Body of pancreas (tissue), 4 donors: ENCODE measurements at regions not wholly inside any gene's neighbourhood (a gene's known extent, or its start where the extent isn't known, plus 50 kb on each side); places are given as distances from the start of the nearest gene placed in this dataset.

Source experiments
- ATAC-seq: fragments of 150-250 bp; one replicate; pipeline ENCODE4 v1.9.1; 2016
- DNase-seq, 4 donors: peaks; one replicate each; pipeline ENCODE4 v3.0.0-alpha.2; 2019
- H3K27ac ChIP-seq, 4 donors: fragments of 200-600 bp; sonication (generic); 1 replicate in 3 of 4; 2 replicates in 1 of 4; pipeline versions ENCODE4 v1.5.1 to v1.6.1; 2016 to 2019; ENCODE audit warnings: mild to moderate bottlenecking in 1 of 4, mixed read lengths in 1 of 4, moderate library complexity in 1 of 4
- H3K27me3 ChIP-seq, 2 donors: fragments of 200-600 bp; sonication (generic); one replicate each; pipeline ENCODE4 v1.6.0; 2016; ENCODE audit warnings: mild to moderate bottlenecking in 1 of 2
- H3K36me3 ChIP-seq, 2 donors: fragments of 200-600 bp; sonication (generic); replicated peaks in 1 of 2; 2 replicates each; pipeline ENCODE4 v1.5.1; 2016; ENCODE audit warnings: low read depth in 2 of 2; ENCODE audit not compliant: insufficient read depth in 1 of 2
- H3K4me1 ChIP-seq: fragments of 200-600 bp; sonication (generic); one replicate; pipeline ENCODE4 v1.6.0; 2016
- H3K4me3 ChIP-seq, 2 donors: fragments of 200-600 bp; sonication (generic); 1 replicate in 1 of 2; 2 replicates in 1 of 2; pipeline ENCODE4 v1.5.1; 2016 to 2019
- H3K9me3 ChIP-seq, 3 donors: fragments of 200-600 bp; sonication (generic); 1 replicate in 2 of 3; 2 replicates in 1 of 3; pipeline ENCODE4 v1.5.1; 2016
- CTCF ChIP-seq, 7 experiments: fragments of 450-650 bp in 4 of 7; fragments of 200-600 bp in 3 of 7; sonication (generic) in 3 of 7; IDR thresholded peaks; one replicate each; pipeline ENCODE4 v1.5.1; 2016 to 2019; ENCODE audit warnings: antibody characterized with exemption in 7 of 7
- POLR2A ChIP-seq, 3 donors: fragments of 450-650 bp; IDR thresholded peaks; one replicate each; pipeline ENCODE4 v1.6.1; 2016; ENCODE audit warnings: antibody characterized with exemption in 3 of 3, mild to moderate bottlenecking in 2 of 3
- WGBS, 2 donors: methylation state at CpG; one replicate each; pipeline ENCODE4 v1.1.5; 2017; 5-methylcytosine and 5-hydroxymethylcytosine counted together
- intact Hi-C: fragments of 100-400 bp; cut with DNase I; formaldehyde crosslinking; loops from one replicate; pipeline ENCODE4 v1.15.1; 2023

GRCh38 chr3:168333410-168333935, 237.7 kb upstream of the GOLIM4 start:
- no peak for ATAC-seq
- no peaks in the 10 kb centered on the region for H3K27me3 ChIP-seq
- no peaks in the 10 kb centered on the region for H3K9me3 ChIP-seq
- H3K4me1 ChIP-seq, result no peaks in the 10 kb centered on the region
- H3K36me3 ChIP-seq, result no peaks in the 10 kb centered on the region
- TF ChIP-seq POLR2A (IDR thresholded peaks at IDR 0.05) (no peak), CTCF (IDR thresholded peaks at IDR 0.05) (no peak)
- intact Hi-C loops, result no loop called here
- H3K27ac ChIP-seq, result no peak overlapping the region
- DNase-seq, result no peak
- H3K4me3 ChIP-seq, result no peak overlapping the region

DNA sequence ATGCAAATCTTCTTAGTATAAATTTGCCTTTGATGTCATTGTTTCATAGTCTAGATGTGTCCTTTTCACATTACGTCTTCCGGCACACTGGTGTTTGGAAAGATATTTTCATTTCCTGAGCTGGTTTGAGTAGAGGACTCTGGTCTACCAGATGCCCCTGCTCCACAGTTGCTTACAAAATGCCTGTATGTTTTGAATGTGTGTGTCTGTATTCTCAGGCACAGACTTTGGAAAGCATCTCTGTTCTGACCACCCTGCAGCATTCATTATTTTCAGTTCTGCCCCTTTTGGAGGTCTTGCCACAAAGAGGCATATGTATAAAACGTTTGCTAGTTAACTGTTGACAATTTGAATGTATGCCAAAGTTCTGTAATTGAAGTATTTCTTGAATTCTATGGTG, 236.0 kb upstream of the GOLIM4 start:
- TF ChIP-seq POLR2A (IDR thresholded peaks at IDR 0.05), result no peak
- no peak for TF ChIP-seq CTCF (IDR thresholded peaks at IDR 0.05)
- Histone ChIP-seq H3K36me3 (no peaks in the 10 kb centered on the region), H3K27ac (no peak overlapping the region), H3K27me3 (no peaks in the 10 kb centered on the region), H3K4me1 (no peaks in the 10 kb centered on the region), H3K4me3 (no peak overlapping the region), H3K9me3 (no peaks in the 10 kb centered on the region)
- WGBS, 2 donors, result 55 to 63% methylated on average over 3 of the region's 3 CpGs
- DNase-seq, result no peak
- intact Hi-C loops, result no loop called here
- no peak for ATAC-seq

DNA sequence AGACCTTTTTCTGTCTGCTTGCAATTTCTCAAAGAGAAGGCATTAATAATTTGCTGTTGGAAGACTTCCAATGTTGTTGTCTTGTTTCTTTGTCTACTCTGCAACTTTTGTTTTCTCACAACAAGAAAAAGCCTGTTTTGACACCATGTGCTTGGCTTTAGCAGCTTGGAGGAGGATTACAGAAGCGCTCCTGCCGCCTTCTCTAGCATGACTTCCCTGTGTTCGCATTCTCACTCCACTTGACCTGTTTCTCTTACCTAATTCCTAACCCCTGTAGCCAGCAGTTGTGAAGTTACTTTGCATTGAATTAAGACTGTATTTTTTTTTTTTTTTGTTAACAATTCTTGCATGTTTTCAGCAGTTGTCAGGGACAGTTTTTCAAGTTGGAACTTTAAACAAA, 235.3 kb upstream of the GOLIM4 start:
- DNase-seq (no peak), ATAC-seq (no peak)
- intact Hi-C loops, result no loop called here
- Histone ChIP-seq H3K4me1 (no peaks in the 10 kb centered on the region), H3K27me3 (no peaks in the 10 kb centered on the region), H3K27ac (no peak overlapping the region), H3K9me3 (no peaks in the 10 kb centered on the region), H3K36me3 (no peaks in the 10 kb centered on the region), H3K4me3 (no peak overlapping the region)
- TF ChIP-seq CTCF (IDR thresholded peaks at IDR 0.05), result no peak
- TF ChIP-seq POLR2A (IDR thresholded peaks at IDR 0.05), result no peak
- WGBS, 2 donors, result 92 to 96% methylated on average over 3 of the region's 3 CpGs

DNA sequence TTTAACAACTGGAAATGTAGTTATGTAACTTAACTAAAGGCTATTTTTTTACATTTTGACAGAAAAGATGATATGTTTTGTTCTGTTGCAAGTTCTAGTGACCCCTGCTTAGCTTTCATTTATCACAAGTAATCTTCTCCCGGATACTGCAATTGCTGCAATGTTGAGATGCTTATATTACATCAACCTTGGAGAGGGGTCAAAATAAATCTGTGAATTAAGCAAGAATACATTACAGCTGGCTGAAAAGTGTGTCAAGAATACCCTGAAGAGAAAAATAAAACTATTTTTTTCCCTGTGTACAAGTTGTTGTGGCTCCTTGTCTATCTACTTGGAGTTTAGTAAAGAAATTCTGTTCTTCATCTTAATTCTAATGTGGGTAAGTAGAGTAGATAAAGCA, 232.1 kb upstream of the GOLIM4 start:
- H3K4me1 ChIP-seq, result no peaks in the 10 kb centered on the region
- H3K9me3 ChIP-seq, result no peaks in the 10 kb centered on the region
- no peaks in the 10 kb centered on the region for H3K27me3 ChIP-seq
- WGBS, 2 donors, result 47 to 78% methylated on average over 1 of the region's 1 CpG
- intact Hi-C loops, result no loop called here
- TF ChIP-seq CTCF (IDR thresholded peaks at IDR 0.05) (no peak), POLR2A (IDR thresholded peaks at IDR 0.05) (no peak)
- no peak overlapping the region for H3K27ac ChIP-seq
- ATAC-seq, result no peak
- DNase-seq, result no peak
- H3K4me3 ChIP-seq, result no peak overlapping the region
- no peaks in the 10 kb centered on the region for H3K36me3 ChIP-seq

- no peak for ATAC-seq
- H3K9me3 ChIP-seq, result no peaks in the 10 kb centered on the region
- no peak overlapping the region for H3K27ac ChIP-seq
- intact Hi-C loops, result no loop called here
- H3K36me3 ChIP-seq, result no peaks in the 10 kb centered on the region
- no peak for DNase-seq
- TF ChIP-seq POLR2A (IDR thresholded peaks at IDR 0.05) (no peak), CTCF (IDR thresholded peaks at IDR 0.05) (no peak)
- H3K4me1 ChIP-seq, result no peaks in the 10 kb centered on the region
- no peaks in the 10 kb centered on the region for H3K27me3 ChIP-seq
- no peak overlapping the region for H3K4me3 ChIP-seq
Observed at GRCh38 chr3:168325684-168326083, 230.0 kb upstream of the GOLIM4 start.
